ENCODE measurements at regions not wholly inside any gene's neighbourhood (a gene's known extent, or its start where the extent isn't known, plus 50 kb on each side); places are given as distances from the start of the nearest gene placed in this dataset.

DNA sequence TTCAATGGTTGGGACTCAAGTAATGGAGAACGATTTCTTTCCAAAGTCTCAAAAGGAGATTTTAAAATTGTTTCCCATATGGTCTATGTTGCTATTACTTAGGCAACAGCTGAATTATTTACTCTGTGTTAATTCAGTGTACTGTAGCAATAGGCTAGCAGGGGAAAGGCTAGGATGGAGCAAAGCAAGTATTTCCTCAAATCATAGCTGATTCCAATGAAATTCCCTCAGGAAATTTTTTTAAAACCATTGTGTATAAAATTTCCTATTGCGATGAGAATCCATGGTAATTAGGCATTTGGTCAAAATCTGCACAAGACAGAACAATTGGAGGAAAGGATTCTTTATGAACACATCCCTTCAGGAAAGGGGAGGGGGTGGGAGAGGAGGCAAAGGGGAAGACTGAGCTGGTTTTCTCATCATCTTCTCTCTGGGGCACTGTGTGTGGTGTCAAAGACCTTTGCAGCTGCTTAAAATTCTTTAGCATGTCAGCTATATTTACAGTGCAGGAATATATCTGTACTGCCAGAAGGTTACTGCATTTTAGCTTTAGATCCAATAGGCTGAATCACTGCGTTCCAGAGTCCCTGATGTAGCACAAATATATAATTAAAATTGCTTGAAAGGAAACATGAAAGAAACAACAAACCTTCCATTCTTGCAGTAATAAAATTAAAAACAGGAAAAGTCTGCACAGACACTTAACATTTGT lies 95.3 kb downstream of the ZNF608 start (continued):
- TF ChIP-seq KDM1A (IDR thresholded peaks at IDR 0.05; ENCODE audit: borderline replicate concordance, low read length), result no peak
- no peak for TF ChIP-seq GTF2F1 (IDR thresholded peaks at IDR 0.05; ENCODE audit: borderline replicate concordance, low read depth, low read length)
- TF ChIP-seq ASH2L (IDR thresholded peaks at IDR 0.05; ENCODE audit: low read length), result no peak
- no peak for TF ChIP-seq RFX5 (IDR thresholded peaks at IDR 0.05; ENCODE audit: borderline replicate concordance, low read depth, low read length)
- TF ChIP-seq CREB1 (IDR thresholded peaks at IDR 0.05), result no peak
- TF ChIP-seq, protein P1, sequence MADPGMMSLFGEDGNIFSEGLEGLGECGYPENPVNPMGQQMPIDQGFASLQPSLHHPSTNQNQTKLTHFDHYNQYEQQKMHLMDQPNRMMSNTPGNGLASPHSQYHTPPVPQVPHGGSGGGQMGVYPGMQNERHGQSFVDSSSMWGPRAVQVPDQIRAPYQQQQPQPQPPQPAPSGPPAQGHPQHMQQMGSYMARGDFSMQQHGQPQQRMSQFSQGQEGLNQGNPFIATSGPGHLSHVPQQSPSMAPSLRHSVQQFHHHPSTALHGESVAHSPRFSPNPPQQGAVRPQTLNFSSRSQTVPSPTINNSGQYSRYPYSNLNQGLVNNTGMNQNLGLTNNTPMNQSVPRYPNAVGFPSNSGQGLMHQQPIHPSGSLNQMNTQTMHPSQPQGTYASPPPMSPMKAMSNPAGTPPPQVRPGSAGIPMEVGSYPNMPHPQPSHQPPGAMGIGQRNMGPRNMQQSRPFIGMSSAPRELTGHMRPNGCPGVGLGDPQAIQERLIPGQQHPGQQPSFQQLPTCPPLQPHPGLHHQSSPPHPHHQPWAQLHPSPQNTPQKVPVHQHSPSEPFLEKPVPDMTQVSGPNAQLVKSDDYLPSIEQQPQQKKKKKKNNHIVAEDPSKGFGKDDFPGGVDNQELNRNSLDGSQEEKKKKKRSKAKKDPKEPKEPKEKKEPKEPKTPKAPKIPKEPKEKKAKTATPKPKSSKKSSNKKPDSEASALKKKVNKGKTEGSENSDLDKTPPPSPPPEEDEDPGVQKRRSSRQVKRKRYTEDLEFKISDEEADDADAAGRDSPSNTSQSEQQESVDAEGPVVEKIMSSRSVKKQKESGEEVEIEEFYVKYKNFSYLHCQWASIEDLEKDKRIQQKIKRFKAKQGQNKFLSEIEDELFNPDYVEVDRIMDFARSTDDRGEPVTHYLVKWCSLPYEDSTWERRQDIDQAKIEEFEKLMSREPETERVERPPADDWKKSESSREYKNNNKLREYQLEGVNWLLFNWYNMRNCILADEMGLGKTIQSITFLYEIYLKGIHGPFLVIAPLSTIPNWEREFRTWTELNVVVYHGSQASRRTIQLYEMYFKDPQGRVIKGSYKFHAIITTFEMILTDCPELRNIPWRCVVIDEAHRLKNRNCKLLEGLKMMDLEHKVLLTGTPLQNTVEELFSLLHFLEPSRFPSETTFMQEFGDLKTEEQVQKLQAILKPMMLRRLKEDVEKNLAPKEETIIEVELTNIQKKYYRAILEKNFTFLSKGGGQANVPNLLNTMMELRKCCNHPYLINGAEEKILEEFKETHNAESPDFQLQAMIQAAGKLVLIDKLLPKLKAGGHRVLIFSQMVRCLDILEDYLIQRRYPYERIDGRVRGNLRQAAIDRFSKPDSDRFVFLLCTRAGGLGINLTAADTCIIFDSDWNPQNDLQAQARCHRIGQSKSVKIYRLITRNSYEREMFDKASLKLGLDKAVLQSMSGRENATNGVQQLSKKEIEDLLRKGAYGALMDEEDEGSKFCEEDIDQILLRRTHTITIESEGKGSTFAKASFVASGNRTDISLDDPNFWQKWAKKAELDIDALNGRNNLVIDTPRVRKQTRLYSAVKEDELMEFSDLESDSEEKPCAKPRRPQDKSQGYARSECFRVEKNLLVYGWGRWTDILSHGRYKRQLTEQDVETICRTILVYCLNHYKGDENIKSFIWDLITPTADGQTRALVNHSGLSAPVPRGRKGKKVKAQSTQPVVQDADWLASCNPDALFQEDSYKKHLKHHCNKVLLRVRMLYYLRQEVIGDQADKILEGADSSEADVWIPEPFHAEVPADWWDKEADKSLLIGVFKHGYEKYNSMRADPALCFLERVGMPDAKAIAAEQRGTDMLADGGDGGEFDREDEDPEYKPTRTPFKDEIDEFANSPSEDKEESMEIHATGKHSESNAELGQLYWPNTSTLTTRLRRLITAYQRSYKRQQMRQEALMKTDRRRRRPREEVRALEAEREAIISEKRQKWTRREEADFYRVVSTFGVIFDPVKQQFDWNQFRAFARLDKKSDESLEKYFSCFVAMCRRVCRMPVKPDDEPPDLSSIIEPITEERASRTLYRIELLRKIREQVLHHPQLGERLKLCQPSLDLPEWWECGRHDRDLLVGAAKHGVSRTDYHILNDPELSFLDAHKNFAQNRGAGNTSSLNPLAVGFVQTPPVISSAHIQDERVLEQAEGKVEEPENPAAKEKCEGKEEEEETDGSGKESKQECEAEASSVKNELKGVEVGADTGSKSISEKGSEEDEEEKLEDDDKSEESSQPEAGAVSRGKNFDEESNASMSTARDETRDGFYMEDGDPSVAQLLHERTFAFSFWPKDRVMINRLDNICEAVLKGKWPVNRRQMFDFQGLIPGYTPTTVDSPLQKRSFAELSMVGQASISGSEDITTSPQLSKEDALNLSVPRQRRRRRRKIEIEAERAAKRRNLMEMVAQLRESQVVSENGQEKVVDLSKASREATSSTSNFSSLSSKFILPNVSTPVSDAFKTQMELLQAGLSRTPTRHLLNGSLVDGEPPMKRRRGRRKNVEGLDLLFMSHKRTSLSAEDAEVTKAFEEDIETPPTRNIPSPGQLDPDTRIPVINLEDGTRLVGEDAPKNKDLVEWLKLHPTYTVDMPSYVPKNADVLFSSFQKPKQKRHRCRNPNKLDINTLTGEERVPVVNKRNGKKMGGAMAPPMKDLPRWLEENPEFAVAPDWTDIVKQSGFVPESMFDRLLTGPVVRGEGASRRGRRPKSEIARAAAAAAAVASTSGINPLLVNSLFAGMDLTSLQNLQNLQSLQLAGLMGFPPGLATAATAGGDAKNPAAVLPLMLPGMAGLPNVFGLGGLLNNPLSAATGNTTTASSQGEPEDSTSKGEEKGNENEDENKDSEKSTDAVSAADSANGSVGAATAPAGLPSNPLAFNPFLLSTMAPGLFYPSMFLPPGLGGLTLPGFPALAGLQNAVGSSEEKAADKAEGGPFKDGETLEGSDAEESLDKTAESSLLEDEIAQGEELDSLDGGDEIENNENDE (IDR thresholded peaks at IDR 0.05; ENCODE audit: insufficient replicate concordance, low read length), result no peak
- TF ChIP-seq CHD1 (IDR thresholded peaks at IDR 0.05; ENCODE audit: low read depth, low read length), result no peak
- TF ChIP-seq CBX5 (IDR thresholded peaks at IDR 0.05; ENCODE audit: low read depth, low read length), result no peak
- no peak for TF ChIP-seq NRF1 (IDR thresholded peaks at IDR 0.05; ENCODE audit: low read depth, low read length)
- TF ChIP-seq PHF8 (conservative IDR thresholded peaks at IDR 0.05; ENCODE audit: low read depth, low read length), result no peak

All from H1 (cell line).